Thoracic aorta (tissue), 2 donors: ENCODE measurements at regions not wholly inside any gene's neighbourhood (a gene's known extent, or its start where the extent isn't known, plus 50 kb on each side); places are given as distances from the start of the nearest gene placed in this dataset.

Experiments used
- ATAC-seq: fragments of 150-250 bp; one replicate; pipeline ENCODE4 v1.8.0; 2017; ENCODE audit warnings: low read depth; ENCODE audit not compliant: insufficient number of reproducible peaks, low FRiP score
- DNase-seq: peaks from one replicate; pipeline ENCODE4 v3.0.0-alpha.2; 2020; ENCODE audit warnings: low spot score
- H3K27ac ChIP-seq, 2 donors: fragments of 200-600 bp; sonication (generic); 1 replicate in 1 of 2; 2 replicates in 1 of 2; pipeline ENCODE4 v1.5.1; 2016; ENCODE audit warnings: mild to moderate bottlenecking in 2 of 2, moderate library complexity in 2 of 2
- H3K27me3 ChIP-seq: fragments of 200-600 bp; sonication (generic); replicated peaks from 2 replicates; pipeline ENCODE4 v1.6.0; 2016; ENCODE audit warnings: mild to moderate bottlenecking; ENCODE audit not compliant: insufficient read depth
- H3K36me3 ChIP-seq: fragments of 200-600 bp; sonication (generic); one replicate; pipeline ENCODE4 v1.5.1; 2016
- H3K4me1 ChIP-seq, 2 donors: fragments of 200-600 bp; sonication (generic); 1 replicate in 1 of 2; 2 replicates in 1 of 2; pipeline versions ENCODE4 v1.5.1 to v1.6.0; 2016; ENCODE audit warnings: low read depth in 2 of 2, mild to moderate bottlenecking in 1 of 2; ENCODE audit not compliant: control insufficient read depth in 1 of 2
- H3K4me3 ChIP-seq: fragments of 200-600 bp; sonication (generic); 2 replicates; pipeline ENCODE4 v1.5.1; 2016; ENCODE audit warnings: mild to moderate bottlenecking
- H3K9me3 ChIP-seq: fragments of 200-600 bp; sonication (generic); 2 replicates; pipeline ENCODE4 v1.5.1; 2016
- CTCF ChIP-seq: fragments of 200-600 bp; sonication (generic); IDR thresholded peaks from one replicate; pipeline ENCODE4 v1.5.1; 2019; ENCODE audit warnings: antibody characterized with exemption

- Histone ChIP-seq H3K36me3 (no peaks in the 10 kb centered on the region), H3K4me1 (no peaks in the 10 kb centered on the region), H3K4me3 (no peak overlapping the region), H3K27me3 (no peaks in the 10 kb centered on the region), H3K9me3 (no peaks in the 10 kb centered on the region), H3K27ac (no peak overlapping the region)
- ATAC-seq (no peak), DNase-seq (no peak)
- TF ChIP-seq CTCF: no peak
Measured at GRCh38 chr2:153156743-153157142, 321.8 kb downstream of the RPRM start.

- no peak for TF ChIP-seq CTCF
- H3K4me3 ChIP-seq: no peak overlapping the region
- no peaks in the 10 kb centered on the region for H3K27me3 ChIP-seq
Measured at GRCh38 chr2:153152036-153152435, 326.5 kb downstream of the RPRM start.

GRCh38 chr2:153145470-153145978 is 333.0 kb downstream of the RPRM start:
- no peak for DNase-seq
- no peaks in the 10 kb centered on the region for H3K4me1 ChIP-seq

More at GRCh38 chr2:153152036-153152435, 326.5 kb downstream of the RPRM start:
- Histone ChIP-seq H3K9me3 (no peaks in the 10 kb centered on the region), H3K36me3 (no peaks in the 10 kb centered on the region), H3K4me1 (no peaks in the 10 kb centered on the region), H3K27ac (no peak overlapping the region)
- ATAC-seq: no peak
- no peak for DNase-seq

GRCh38 chr2:153143540-153143939 is 335.0 kb downstream of the RPRM start:
- Histone ChIP-seq H3K4me1 (no peaks in the 10 kb centered on the region), H3K9me3 (no peaks in the 10 kb centered on the region), H3K36me3 (no peaks in the 10 kb centered on the region), H3K27me3 (no peaks in the 10 kb centered on the region), H3K4me3 (no peak overlapping the region), H3K27ac (no peak overlapping the region)
- ATAC-seq (no peak), DNase-seq (no peak)
- TF ChIP-seq CTCF: no peak

More at GRCh38 chr2:153145470-153145978, 333.0 kb downstream of the RPRM start:
- TF ChIP-seq CTCF: no peak
- H3K4me3 ChIP-seq: no peak overlapping the region
- H3K27me3 ChIP-seq: no peaks in the 10 kb centered on the region
- H3K9me3 ChIP-seq: no peaks in the 10 kb centered on the region
- ATAC-seq: no peak
- H3K27ac ChIP-seq: no peak overlapping the region
- no peaks in the 10 kb centered on the region for H3K36me3 ChIP-seq

GRCh38 chr2:153140498-153140897 is 338.1 kb downstream of the RPRM start:
- H3K27me3 ChIP-seq: no peaks in the 10 kb centered on the region
- no peak overlapping the region for H3K27ac ChIP-seq
- no peak for TF ChIP-seq CTCF
- no peaks in the 10 kb centered on the region for H3K9me3 ChIP-seq
- no peaks in the 10 kb centered on the region for H3K36me3 ChIP-seq
- H3K4me1 ChIP-seq: no peaks in the 10 kb centered on the region
- H3K4me3 ChIP-seq: no peak overlapping the region
- ATAC-seq (no peak), DNase-seq (no peak)
